GM12878 (cell line): ENCODE measurements at regions not wholly inside any gene's neighbourhood (a gene's known extent, or its start where the extent isn't known, plus 50 kb on each side); places are given as distances from the start of the nearest gene placed in this dataset.

Source experiments
- ATAC-seq: fragments of 200-7000 bp; cut with Tn5 transposase; 3 replicates; pipeline ENCODE4 v1.9.1; 2020; ENCODE audit warnings: mild to moderate bottlenecking, moderate library complexity
- BruUV-seq: library from RNA; stranded (reverse); fragments of 400-500 nt; replicated peaks from 2 replicates; lab custom pipeline; 2021; lab: Mats Ljungman, UMichigan
- CTCF ChIA-PET: fragments of 300-600 bp; sonication (Branson Sonifier 250); formaldehyde crosslinking; extraction: SDS; loops from one replicate; lab custom pipeline; 2021; ENCODE audit warnings: inconsistent platforms; lab: Yijun Ruan, JAX
- POLR2A ChIA-PET: fragments of 350-600 bp; formaldehyde crosslinking; extraction: SDS; loops from one replicate; lab custom pipeline; 2021; ENCODE audit warnings: inconsistent platforms; lab: Charles Lee
- RAD21 ChIA-PET: fragments of 300-600 bp; sonication (Branson Sonifier 250); formaldehyde crosslinking; loops from one replicate; lab custom pipeline; 2023; ENCODE audit warnings: antibody characterized with exemption; ENCODE audit not compliant: unreplicated experiment; lab: Charles Lee
- SMC1A ChIA-PET: fragments of 300-600 bp; sonication (Branson Sonifier 250); formaldehyde crosslinking; loops from one replicate; lab custom pipeline; 2023; ENCODE audit not compliant: unreplicated experiment, uncharacterized antibody; lab: Charles Lee
- DNase-seq: peaks from one replicate; pipeline ENCODE4 v3.0.0-alpha.2; 2011; ENCODE audit warnings: low read depth, low spot score
- FAIRE-seq: peaks from 3 replicates; lab custom pipeline; 2011; peaks lifted over from hg19 to GRCh38; lab: Jason Lieb, UNC
- H2AFZ ChIP-seq: 2 replicates; pipeline ENCODE4 v1.6.0; 2011; ENCODE audit warnings: low read depth, low read length, control low read depth; ENCODE audit not compliant: control insufficient read depth
- H3K27ac ChIP-seq: 2 replicates; pipeline ENCODE4 v1.5.1; 2011; ENCODE audit warnings: control low read depth; ENCODE audit not compliant: control insufficient read depth, insufficient read depth
- H3K27me3 ChIP-seq, 2 experiments: replicated peaks in 1 of 2; 2 replicates each; pipeline versions ENCODE4 v1.6.0 to v1.6.1; 2011; ENCODE audit warnings: low read length in 1 of 2; ENCODE audit not compliant: control insufficient read depth in 2 of 2, insufficient read depth in 2 of 2
- H3K36me3 ChIP-seq, 2 experiments: 2 replicates each; pipeline ENCODE4 v1.5.1; 2011; ENCODE audit warnings: low read length in 1 of 2; ENCODE audit not compliant: control insufficient read depth in 2 of 2, insufficient read depth in 2 of 2
- H3K4me1 ChIP-seq: 2 replicates; pipeline ENCODE4 v1.6.1; 2011; ENCODE audit warnings: mild to moderate bottlenecking, low read length, moderate library complexity, mixed read lengths; ENCODE audit not compliant: control insufficient read depth, insufficient read depth
- H3K4me2 ChIP-seq: 2 replicates; pipeline ENCODE4 v1.6.0; 2011; ENCODE audit warnings: control low read depth; ENCODE audit not compliant: control insufficient read depth, insufficient read depth
- H3K4me3 ChIP-seq: fragments of 200-600 bp; sonication (generic); 2 replicates; pipeline ENCODE4 v1.5.1; 2016
- H3K79me2 ChIP-seq: 2 replicates; pipeline ENCODE4 v1.6.0; 2011; ENCODE audit warnings: low read length; ENCODE audit not compliant: control insufficient read depth, insufficient read depth
- H3K9ac ChIP-seq: 2 replicates; pipeline ENCODE4 v1.8.0; 2011; ENCODE audit warnings: low read length, control low read depth, mixed read lengths; ENCODE audit not compliant: control insufficient read depth, insufficient read depth
- H3K9me3 ChIP-seq: replicated peaks from 3 replicates; pipeline ENCODE4 v1.5.1; 2011; ENCODE audit warnings: mild to moderate bottlenecking, low read length; ENCODE audit not compliant: control insufficient read depth, insufficient read depth
- H4K20me1 ChIP-seq: 2 replicates; pipeline ENCODE4 v1.6.0; 2011; ENCODE audit not compliant: control insufficient read depth, insufficient read depth
- ASH2L ChIP-seq: fragments of 300-600, 200-600 bp; sonication (generic); IDR thresholded peaks from 2 replicates; pipeline ENCODE4 v1.6.1; 2017; ENCODE audit warnings: low read depth, mild to moderate bottlenecking, borderline replicate concordance
- CBX3 ChIP-seq: fragments of 200-600 bp; sonication (generic); IDR thresholded peaks from 2 replicates; pipeline ENCODE4 v1.6.1; 2016; ENCODE audit warnings: low read depth, borderline replicate concordance
- ETV6 ChIP-seq, 2 experiments: fragments of 450-650 bp in 1 of 2; IDR thresholded peaks in 1 of 2; conservative IDR thresholded peaks in 1 of 2; 2 replicates each; pipeline ENCODE4 v1.6.1; 2014; ENCODE audit warnings: antibody characterized with exemption in 1 of 2, borderline replicate concordance in 1 of 2, low read depth in 1 of 2, mild to moderate bottlenecking in 1 of 2, moderate library complexity in 1 of 2
- EZH2 ChIP-seq: IDR thresholded peaks from 2 replicates; pipeline ENCODE4 v1.6.1; 2012; ENCODE audit warnings: low read depth, mild to moderate bottlenecking, control low read depth, inconsistent platforms, low read length, borderline replicate concordance; ENCODE audit not compliant: control insufficient read depth
- FOXK2 ChIP-seq: fragments of 450-650 bp; IDR thresholded peaks from 2 replicates; pipeline ENCODE4 v1.6.1; 2017; ENCODE audit warnings: mild to moderate bottlenecking, moderate library complexity
- GABPA ChIP-seq: IDR thresholded peaks from 2 replicates; pipeline ENCODE4 v1.6.1; 2014; ENCODE audit warnings: antibody characterized with exemption, low read depth, mild to moderate bottlenecking, inconsistent platforms
- NFYB ChIP-seq: IDR thresholded peaks from 2 replicates; pipeline ENCODE4 v1.6.1; 2011; ENCODE audit warnings: low read depth, mild to moderate bottlenecking, low read length, improper control_type of control experiment, moderate library complexity; ENCODE audit not compliant: insufficient read depth
- SRF ChIP-seq, 2 experiments: IDR thresholded peaks; 2 replicates each; pipeline ENCODE4 v1.6.1; 2011; ENCODE audit warnings: low read depth in 2 of 2, low read length in 2 of 2, mild to moderate bottlenecking in 1 of 2, moderate library complexity in 1 of 2
- TBL1XR1 ChIP-seq: IDR thresholded peaks from 2 replicates; pipeline ENCODE4 v1.6.1; 2012; ENCODE audit warnings: low read depth, low read length, improper control_type of control experiment
- WGBS: methylation state at CpG from one replicate; pipeline ENCODE4 v1.1.6; 2016; ENCODE audit warnings: low lambda C conversion rate; ENCODE audit not compliant: insufficient replicate concordance, insufficient coverage; ENCODE audit errors: missing lambda C conversion rate; 5-methylcytosine and 5-hydroxymethylcytosine counted together
- in situ Hi-C: fragments of 300-500 bp; cut with MboI; formaldehyde crosslinking; loops from 9 replicates; pipeline ENCODE4 v1.14.3; 2018; ENCODE audit warnings: mixed read lengths
- intact Hi-C: fragments of 100-400 bp; cut with micrococcal nuclease; formaldehyde crosslinking; loops from one replicate; pipeline ENCODE4 v1.14.2; 2022; ENCODE audit not compliant: unreplicated experiment
- TF ChIP-seq, protein P1 (sequence below): fragments of 450-650 bp; formaldehyde crosslinking; IDR thresholded peaks from 2 replicates; pipeline ENCODE4 v1.5.0; 2022; ENCODE audit warnings: mild to moderate bottlenecking, missing genetic modification characterization
- TF ChIP-seq, protein P2 (sequence below): IDR thresholded peaks from 2 replicates; pipeline ENCODE4 v1.6.1; 2012; ENCODE audit warnings: improper control_type of control experiment, low read depth, low read length; ENCODE audit not compliant: insufficient replicate concordance
- TF ChIP-seq, protein P3 (sequence below): IDR thresholded peaks from 2 replicates; pipeline ENCODE4 v1.6.1; 2011; ENCODE audit warnings: low read depth, low read length, improper control_type of control experiment, borderline replicate concordance

DNA sequence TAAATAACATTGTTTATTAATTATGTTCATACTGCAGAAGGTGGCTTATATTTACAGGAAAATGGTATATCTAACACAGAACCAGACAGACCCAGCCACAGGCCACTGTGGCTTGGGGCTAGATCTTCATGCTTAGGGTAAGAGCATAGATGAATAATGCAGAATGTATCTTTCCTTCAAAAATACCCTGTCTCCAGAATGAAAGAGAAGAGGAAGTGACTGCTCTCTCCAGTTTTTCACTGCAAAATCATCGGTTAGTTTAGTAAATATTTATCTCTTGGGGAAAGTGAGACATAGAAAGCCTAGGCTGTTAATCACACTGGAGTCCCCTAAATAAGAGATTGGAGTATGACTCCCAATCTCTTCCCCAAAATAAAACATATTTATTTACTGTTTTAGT is 453.7 kb downstream of the NAV3 start (continued):
- no peak for TF ChIP-seq GABPA
- no peak for TF ChIP-seq SRF (IDR thresholded peaks at IDR 0.05; ENCODE audit: low read depth in 2 of 2, low read length in 2 of 2)
- no peak for TF ChIP-seq EZH2
- no peak for TF ChIP-seq ASH2L

DNA sequence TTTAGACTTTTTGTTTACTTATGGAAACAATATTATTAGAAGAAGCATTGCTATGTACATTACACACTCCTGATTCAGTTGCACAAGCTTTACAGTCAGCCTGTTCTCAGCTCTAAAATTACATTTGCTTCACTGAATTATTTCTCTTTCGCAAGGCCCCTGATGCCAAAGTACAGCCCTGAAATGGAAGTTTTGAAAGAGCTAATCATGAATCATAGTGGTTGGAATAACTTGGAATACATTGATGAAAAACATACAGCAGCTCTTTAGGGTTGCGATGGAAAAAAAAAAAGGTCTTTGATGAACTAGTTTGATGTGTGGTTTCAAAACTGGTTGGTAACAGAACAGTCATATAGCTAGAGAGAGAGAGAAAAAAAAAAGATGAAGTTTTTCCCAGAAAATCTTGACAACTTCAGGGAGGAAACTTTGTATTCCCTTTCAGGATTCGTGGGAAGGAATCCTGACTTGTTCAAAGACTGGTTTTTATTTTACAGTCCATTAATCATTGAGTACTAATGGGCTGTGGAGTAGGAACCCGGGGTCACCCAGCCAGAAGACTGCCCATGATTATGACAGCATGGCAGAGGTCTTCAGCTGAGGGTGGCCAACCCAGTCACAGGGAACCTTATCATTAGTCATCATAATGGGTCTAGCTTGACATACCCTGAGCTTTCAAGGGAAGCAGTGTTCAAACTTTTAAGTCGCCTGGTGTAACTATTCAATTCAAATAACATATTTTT is 460.1 kb downstream of the NAV3 start:
- no peak for FAIRE-seq
- TF ChIP-seq NFYB (no peak), ETV6 (conservative IDR thresholded peaks at IDR 0.05 in 1 of 2, IDR thresholded peaks at IDR 0.05 in 1 of 2; ENCODE audit: borderline replicate concordance in 1 of 2, low read depth in 1 of 2) (no peak), CBX3 (no peak), EZH2 (no peak), TBL1XR1 (no peak), FOXK2 (no peak)
- TF ChIP-seq, protein P1, sequence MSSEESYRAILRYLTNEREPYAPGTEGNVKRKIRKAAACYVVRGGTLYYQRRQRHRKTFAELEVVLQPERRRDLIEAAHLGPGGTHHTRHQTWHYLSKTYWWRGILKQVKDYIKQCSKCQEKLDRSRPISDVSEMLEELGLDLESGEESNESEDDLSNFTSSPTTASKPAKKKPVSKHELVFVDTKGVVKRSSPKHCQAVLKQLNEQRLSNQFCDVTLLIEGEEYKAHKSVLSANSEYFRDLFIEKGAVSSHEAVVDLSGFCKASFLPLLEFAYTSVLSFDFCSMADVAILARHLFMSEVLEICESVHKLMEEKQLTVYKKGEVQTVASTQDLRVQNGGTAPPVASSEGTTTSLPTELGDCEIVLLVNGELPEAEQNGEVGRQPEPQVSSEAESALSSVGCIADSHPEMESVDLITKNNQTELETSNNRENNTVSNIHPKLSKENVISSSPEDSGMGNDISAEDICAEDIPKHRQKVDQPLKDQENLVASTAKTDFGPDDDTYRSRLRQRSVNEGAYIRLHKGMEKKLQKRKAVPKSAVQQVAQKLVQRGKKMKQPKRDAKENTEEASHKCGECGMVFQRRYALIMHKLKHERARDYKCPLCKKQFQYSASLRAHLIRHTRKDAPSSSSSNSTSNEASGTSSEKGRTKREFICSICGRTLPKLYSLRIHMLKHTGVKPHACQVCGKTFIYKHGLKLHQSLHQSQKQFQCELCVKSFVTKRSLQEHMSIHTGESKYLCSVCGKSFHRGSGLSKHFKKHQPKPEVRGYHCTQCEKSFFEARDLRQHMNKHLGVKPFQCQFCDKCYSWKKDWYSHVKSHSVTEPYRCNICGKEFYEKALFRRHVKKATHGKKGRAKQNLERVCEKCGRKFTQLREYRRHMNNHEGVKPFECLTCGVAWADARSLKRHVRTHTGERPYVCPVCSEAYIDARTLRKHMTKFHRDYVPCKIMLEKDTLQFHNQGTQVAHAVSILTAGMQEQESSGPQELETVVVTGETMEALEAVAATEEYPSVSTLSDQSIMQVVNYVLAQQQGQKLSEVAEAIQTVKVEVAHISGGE (CRISPR knock-in tag) = no peak
- TF ChIP-seq, protein P2, sequence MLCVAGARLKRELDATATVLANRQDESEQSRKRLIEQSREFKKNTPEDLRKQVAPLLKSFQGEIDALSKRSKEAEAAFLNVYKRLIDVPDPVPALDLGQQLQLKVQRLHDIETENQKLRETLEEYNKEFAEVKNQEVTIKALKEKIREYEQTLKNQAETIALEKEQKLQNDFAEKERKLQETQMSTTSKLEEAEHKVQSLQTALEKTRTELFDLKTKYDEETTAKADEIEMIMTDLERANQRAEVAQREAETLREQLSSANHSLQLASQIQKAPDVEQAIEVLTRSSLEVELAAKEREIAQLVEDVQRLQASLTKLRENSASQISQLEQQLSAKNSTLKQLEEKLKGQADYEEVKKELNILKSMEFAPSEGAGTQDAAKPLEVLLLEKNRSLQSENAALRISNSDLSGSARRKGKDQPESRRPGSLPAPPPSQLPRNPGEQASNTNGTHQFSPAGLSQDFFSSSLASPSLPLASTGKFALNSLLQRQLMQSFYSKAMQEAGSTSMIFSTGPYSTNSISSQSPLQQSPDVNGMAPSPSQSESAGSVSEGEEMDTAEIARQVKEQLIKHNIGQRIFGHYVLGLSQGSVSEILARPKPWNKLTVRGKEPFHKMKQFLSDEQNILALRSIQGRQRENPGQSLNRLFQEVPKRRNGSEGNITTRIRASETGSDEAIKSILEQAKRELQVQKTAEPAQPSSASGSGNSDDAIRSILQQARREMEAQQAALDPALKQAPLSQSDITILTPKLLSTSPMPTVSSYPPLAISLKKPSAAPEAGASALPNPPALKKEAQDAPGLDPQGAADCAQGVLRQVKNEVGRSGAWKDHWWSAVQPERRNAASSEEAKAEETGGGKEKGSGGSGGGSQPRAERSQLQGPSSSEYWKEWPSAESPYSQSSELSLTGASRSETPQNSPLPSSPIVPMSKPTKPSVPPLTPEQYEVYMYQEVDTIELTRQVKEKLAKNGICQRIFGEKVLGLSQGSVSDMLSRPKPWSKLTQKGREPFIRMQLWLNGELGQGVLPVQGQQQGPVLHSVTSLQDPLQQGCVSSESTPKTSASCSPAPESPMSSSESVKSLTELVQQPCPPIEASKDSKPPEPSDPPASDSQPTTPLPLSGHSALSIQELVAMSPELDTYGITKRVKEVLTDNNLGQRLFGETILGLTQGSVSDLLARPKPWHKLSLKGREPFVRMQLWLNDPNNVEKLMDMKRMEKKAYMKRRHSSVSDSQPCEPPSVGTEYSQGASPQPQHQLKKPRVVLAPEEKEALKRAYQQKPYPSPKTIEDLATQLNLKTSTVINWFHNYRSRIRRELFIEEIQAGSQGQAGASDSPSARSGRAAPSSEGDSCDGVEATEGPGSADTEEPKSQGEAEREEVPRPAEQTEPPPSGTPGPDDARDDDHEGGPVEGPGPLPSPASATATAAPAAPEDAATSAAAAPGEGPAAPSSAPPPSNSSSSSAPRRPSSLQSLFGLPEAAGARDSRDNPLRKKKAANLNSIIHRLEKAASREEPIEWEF = no peak
- TF ChIP-seq, protein P3, sequence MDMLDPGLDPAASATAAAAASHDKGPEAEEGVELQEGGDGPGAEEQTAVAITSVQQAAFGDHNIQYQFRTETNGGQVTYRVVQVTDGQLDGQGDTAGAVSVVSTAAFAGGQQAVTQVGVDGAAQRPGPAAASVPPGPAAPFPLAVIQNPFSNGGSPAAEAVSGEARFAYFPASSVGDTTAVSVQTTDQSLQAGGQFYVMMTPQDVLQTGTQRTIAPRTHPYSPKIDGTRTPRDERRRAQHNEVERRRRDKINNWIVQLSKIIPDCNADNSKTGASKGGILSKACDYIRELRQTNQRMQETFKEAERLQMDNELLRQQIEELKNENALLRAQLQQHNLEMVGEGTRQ = no peak

More for the DNA sequence above, 460.1 kb downstream of the NAV3 start:
- H3K4me3 ChIP-seq = no peak overlapping the region
- no peak overlapping the region for H3K4me2 ChIP-seq
- H3K4me1 ChIP-seq = no peaks in the 10 kb centered on the region
- intact Hi-C loops = no loop called here
- no TSS peak for BruUV-seq
- ChIA-PET RAD21 (no interaction called here), POLR2A (no interaction called here), SMC1A (no interaction called here), CTCF (no interaction called here)
- in situ Hi-C loops = no loop called here
- DNase-seq (no peak), ATAC-seq (no peak)
- no peaks in the 10 kb centered on the region for H4K20me1 ChIP-seq
- H3K27me3 ChIP-seq = no peaks in the 10 kb centered on the region
- H3K9ac ChIP-seq = no peak overlapping the region
- no peaks in the 10 kb centered on the region for H3K79me2 ChIP-seq
- WGBS = 38% methylated on average over 5 of the region's 5 CpGs
- H3K36me3 ChIP-seq = no peaks in the 10 kb centered on the region
- H3K9me3 ChIP-seq = no peaks in the 10 kb centered on the region
- no peak overlapping the region for H2AFZ ChIP-seq
- no peak overlapping the region for H3K27ac ChIP-seq
